ENCODE measurements at regions not wholly inside any gene's neighbourhood (a gene's known extent, or its start where the extent isn't known, plus 50 kb on each side); places are given as distances from the start of the nearest gene placed in this dataset.

DNA sequence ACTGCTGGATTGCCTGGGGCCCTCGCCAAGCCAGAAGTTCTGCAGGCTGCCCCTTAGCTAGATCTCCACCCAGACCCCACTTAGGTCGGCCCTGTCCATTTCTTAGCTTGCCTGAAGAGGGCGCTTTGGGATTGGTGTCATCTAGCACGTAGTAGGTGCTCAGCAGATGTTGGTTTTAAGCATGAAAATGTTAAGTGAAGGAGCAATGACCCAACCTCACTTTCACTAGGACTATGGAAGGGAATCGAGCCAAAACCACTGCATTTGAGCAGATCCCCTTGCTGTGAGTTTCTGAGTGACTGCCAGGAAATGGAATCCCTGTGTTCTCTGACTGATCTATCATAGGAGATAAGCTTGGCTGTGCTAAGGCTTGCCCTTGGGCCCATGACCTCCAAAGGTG lies 131.7 kb upstream of the EEPD1 start:
- Histone ChIP-seq H3K27ac (ENCODE audit: low read length) (no peak overlapping the region), H3K4me2 (ENCODE audit: low read length) (no peak overlapping the region), H3K4me3 (ENCODE audit: low read length) (no peak overlapping the region), H3K9ac (ENCODE audit: low read length) (no peak overlapping the region), H2AFZ (ENCODE audit: low read depth, low read length) (no peak overlapping the region), H3K9me3 (ENCODE audit: insufficient read depth, low read length) (no peaks in the 10 kb centered on the region), H3K4me1 (ENCODE audit: low read length) (no peaks in the 10 kb centered on the region), H3K79me2 (ENCODE audit: low read length) (no peaks in the 10 kb centered on the region), H4K20me1 (ENCODE audit: insufficient read depth, low read length) (no peaks in the 10 kb centered on the region), H3K27me3 (ENCODE audit: low read depth, low read length) (peaks cover 42% of the 10 kb centered on the region), H3K36me3 (replicated peaks; ENCODE audit: low read depth, low read length) (no peaks in the 10 kb centered on the region)
- TF ChIP-seq, protein P1, sequence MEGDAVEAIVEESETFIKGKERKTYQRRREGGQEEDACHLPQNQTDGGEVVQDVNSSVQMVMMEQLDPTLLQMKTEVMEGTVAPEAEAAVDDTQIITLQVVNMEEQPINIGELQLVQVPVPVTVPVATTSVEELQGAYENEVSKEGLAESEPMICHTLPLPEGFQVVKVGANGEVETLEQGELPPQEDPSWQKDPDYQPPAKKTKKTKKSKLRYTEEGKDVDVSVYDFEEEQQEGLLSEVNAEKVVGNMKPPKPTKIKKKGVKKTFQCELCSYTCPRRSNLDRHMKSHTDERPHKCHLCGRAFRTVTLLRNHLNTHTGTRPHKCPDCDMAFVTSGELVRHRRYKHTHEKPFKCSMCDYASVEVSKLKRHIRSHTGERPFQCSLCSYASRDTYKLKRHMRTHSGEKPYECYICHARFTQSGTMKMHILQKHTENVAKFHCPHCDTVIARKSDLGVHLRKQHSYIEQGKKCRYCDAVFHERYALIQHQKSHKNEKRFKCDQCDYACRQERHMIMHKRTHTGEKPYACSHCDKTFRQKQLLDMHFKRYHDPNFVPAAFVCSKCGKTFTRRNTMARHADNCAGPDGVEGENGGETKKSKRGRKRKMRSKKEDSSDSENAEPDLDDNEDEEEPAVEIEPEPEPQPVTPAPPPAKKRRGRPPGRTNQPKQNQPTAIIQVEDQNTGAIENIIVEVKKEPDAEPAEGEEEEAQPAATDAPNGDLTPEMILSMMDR (IDR thresholded peaks at IDR 0.05; ENCODE audit: low read depth, low read length): peak; percentile 81
- TF ChIP-seq EZH2phosphoT487 (IDR thresholded peaks at IDR 0.05; ENCODE audit: low read depth): no peak

DNA sequence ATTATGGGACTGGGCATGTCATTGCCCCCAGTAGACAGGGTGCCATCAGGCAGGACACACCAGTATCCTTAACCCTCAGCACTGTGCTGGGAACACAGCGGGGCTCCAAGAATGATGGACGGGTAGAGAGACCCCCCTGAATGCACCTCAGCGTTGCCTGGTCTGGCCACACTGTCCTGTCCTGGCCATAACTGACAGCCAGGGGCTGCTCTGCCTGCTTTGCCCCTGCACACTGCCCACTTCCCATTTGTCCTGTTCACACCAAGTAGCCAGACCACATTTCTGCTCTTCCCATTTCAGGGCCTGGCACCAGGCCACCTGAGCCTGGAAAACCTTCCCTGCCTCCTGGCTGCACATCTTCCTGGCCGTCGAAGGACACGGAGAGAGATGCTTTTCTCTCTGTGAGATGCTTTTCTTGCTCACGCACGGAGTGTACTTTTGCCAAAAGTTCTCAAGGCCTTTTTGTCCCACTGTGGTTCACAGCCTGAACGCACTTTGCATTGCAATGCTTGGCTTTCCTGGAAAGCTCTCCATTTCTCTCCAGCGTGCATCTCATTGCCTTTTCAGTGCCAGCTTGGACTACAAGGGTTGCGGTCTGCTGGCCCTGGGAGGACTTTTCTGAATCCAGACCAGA lies 131.0 kb upstream of the EEPD1 start:
- Histone ChIP-seq H3K4me2 (ENCODE audit: low read length) (no peak overlapping the region), H3K79me2 (ENCODE audit: low read length) (no peaks in the 10 kb centered on the region), H3K36me3 (replicated peaks; ENCODE audit: low read depth, low read length) (no peaks in the 10 kb centered on the region), H3K27me3 (ENCODE audit: low read depth, low read length) (peaks cover 42% of the 10 kb centered on the region), H2AFZ (ENCODE audit: low read depth, low read length) (no peak overlapping the region), H3K9me3 (ENCODE audit: insufficient read depth, low read length) (no peaks in the 10 kb centered on the region), H3K27ac (ENCODE audit: low read length) (no peak overlapping the region), H3K4me3 (ENCODE audit: low read length) (no peak overlapping the region), H3K9ac (ENCODE audit: low read length) (no peak overlapping the region), H3K4me1 (ENCODE audit: low read length) (no peaks in the 10 kb centered on the region), H4K20me1 (ENCODE audit: insufficient read depth, low read length) (no peaks in the 10 kb centered on the region)
- TF ChIP-seq, protein P1 (IDR thresholded peaks at IDR 0.05; ENCODE audit: low read depth, low read length): no peak
- TF ChIP-seq EZH2phosphoT487 (IDR thresholded peaks at IDR 0.05; ENCODE audit: low read depth): no peak

DNA sequence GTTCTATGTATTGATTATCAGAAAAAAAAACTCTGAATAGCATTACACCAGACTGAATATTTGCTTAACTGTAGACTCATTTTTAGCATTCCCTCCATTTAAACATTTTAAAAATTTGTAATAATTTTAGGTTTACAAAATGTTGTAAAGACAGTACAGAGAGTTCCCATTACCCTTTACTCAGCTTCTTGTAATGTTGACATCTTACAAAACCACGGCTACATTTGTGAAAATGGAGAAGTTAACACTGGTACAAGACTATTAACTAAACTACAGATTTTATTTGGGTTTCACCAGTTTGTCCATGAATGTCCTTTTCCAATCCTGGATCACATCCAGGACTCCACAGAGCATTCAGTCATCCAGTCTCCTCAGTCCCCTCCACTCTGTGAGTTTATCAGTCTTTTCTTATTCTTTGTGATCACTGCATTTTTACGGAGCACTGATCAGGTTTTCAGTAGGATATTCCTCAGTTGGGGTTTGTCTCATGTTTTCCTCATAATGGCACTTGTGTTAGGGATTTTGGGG lies 130.0 kb upstream of the EEPD1 start:
- Histone ChIP-seq H2AFZ (ENCODE audit: low read depth, low read length) (no peak overlapping the region), H3K4me2 (ENCODE audit: low read length) (no peak overlapping the region), H3K9me3 (ENCODE audit: insufficient read depth, low read length) (no peaks in the 10 kb centered on the region), H3K9ac (ENCODE audit: low read length) (no peak overlapping the region), H4K20me1 (ENCODE audit: insufficient read depth, low read length) (no peaks in the 10 kb centered on the region), H3K4me3 (ENCODE audit: low read length) (no peak overlapping the region), H3K27me3 (ENCODE audit: low read depth, low read length) (peaks cover 42% of the 10 kb centered on the region), H3K4me1 (ENCODE audit: low read length) (no peaks in the 10 kb centered on the region), H3K79me2 (ENCODE audit: low read length) (no peaks in the 10 kb centered on the region), H3K36me3 (replicated peaks; ENCODE audit: low read depth, low read length) (no peaks in the 10 kb centered on the region), H3K27ac (ENCODE audit: low read length) (no peak overlapping the region)
- TF ChIP-seq, protein P1 (IDR thresholded peaks at IDR 0.05; ENCODE audit: low read depth, low read length): no peak
- TF ChIP-seq EZH2phosphoT487 (IDR thresholded peaks at IDR 0.05; ENCODE audit: low read depth): no peak

DNA sequence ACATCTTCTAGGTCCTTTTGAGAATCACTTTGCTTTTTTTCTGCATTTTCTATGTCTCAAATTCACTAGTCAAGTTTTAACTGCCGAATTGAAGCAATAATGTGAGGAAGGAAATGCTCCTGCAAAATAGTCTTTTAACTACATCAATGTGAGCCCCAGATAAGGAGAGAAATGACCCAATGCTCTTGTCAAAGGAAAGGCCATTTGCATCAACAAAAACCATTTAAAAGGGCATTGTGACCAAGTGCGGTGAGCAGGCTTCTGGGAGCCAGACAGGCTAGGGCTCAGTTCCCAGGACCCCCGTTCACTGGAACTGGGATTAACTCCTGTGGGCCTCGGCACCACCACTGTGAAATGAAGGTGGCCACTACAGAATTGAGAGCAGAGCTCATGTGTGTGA lies 127.9 kb upstream of the EEPD1 start:
- no peak for TF ChIP-seq EZH2phosphoT487 (IDR thresholded peaks at IDR 0.05; ENCODE audit: low read depth)
- TF ChIP-seq, protein P1 (IDR thresholded peaks at IDR 0.05; ENCODE audit: low read depth, low read length): no peak
- H3K27me3 ChIP-seq (ENCODE audit: low read depth, low read length): peaks cover 42% of the 10 kb centered on the region

More for the DNA sequence above, 127.9 kb upstream of the EEPD1 start:
- Histone ChIP-seq H3K4me3 (ENCODE audit: low read length) (no peak overlapping the region), H3K79me2 (ENCODE audit: low read length) (no peaks in the 10 kb centered on the region), H3K4me2 (ENCODE audit: low read length) (no peak overlapping the region), H3K36me3 (replicated peaks; ENCODE audit: low read depth, low read length) (no peaks in the 10 kb centered on the region), H4K20me1 (ENCODE audit: insufficient read depth, low read length) (no peaks in the 10 kb centered on the region), H2AFZ (ENCODE audit: low read depth, low read length) (no peak overlapping the region), H3K9me3 (ENCODE audit: insufficient read depth, low read length) (no peaks in the 10 kb centered on the region), H3K27ac (ENCODE audit: low read length) (no peak overlapping the region), H3K4me1 (ENCODE audit: low read length) (no peaks in the 10 kb centered on the region), H3K9ac (ENCODE audit: low read length) (no peak overlapping the region)
